Skeletal muscle tissue (tissue), 3 donors: ENCODE measurements at regions not wholly inside any gene's neighbourhood (a gene's known extent, or its start where the extent isn't known, plus 50 kb on each side); places are given as distances from the start of the nearest gene placed in this dataset.
A peak's percentile ranks its signal among the peaks of the same experiment; 100 is the strongest.

ENCODE experiments used
- H3K27ac ChIP-seq: one replicate; pipeline ENCODE4 v1.7.0; 2013; ENCODE audit warnings: mild to moderate bottlenecking, low read depth, low read length, inconsistent platforms
- H3K27me3 ChIP-seq, 3 donors: one replicate each; pipeline ENCODE4 v1.7.0; 2013; ENCODE audit warnings: low read length in 3 of 3; ENCODE audit not compliant: control insufficient read depth in 3 of 3, insufficient read depth in 3 of 3
- H3K36me3 ChIP-seq, 3 donors: one replicate each; pipeline ENCODE4 v1.7.0; 2013; ENCODE audit warnings: low read length in 3 of 3; ENCODE audit not compliant: control insufficient read depth in 3 of 3, insufficient read depth in 3 of 3
- H3K4me1 ChIP-seq, 3 donors: one replicate each; pipeline ENCODE4 v1.7.0; 2013; ENCODE audit warnings: low read length in 3 of 3, mild to moderate bottlenecking in 3 of 3; ENCODE audit not compliant: control insufficient read depth in 3 of 3, insufficient read depth in 3 of 3
- H3K4me3 ChIP-seq, 3 donors: one replicate each; pipeline ENCODE4 v1.7.0; 2013; ENCODE audit warnings: low read length in 3 of 3
- H3K9ac ChIP-seq, 3 donors: one replicate each; pipeline ENCODE4 v1.7.0; 2013; ENCODE audit warnings: low read length in 3 of 3, mild to moderate bottlenecking in 3 of 3, moderate library complexity in 2 of 3, low read depth in 1 of 3
- H3K9me3 ChIP-seq, 3 donors: one replicate each; pipeline ENCODE4 v1.7.0; 2013; ENCODE audit warnings: low read length in 3 of 3; ENCODE audit not compliant: control insufficient read depth in 3 of 3
- donor health status: Osteomylitis.

- Histone ChIP-seq H3K9me3 (no peaks in the 10 kb centered on the region), H3K27ac (peak overlapping the region; percentile 98), H3K4me3 (no peak overlapping the region), H3K27me3 (no peaks in the 10 kb centered on the region), H3K4me1 (peaks cover 100% of the 10 kb centered on the region in 3 donors), H3K9ac (peak overlapping the region; percentile 41 to 74 (median 52)), H3K36me3 (no peaks in the 10 kb centered on the region)
These were observed 58.3 kb upstream of the TARBP1 start for GRCh38 chr1:234537236-234537635.

- peak overlapping the region; percentile 98 for H3K27ac ChIP-seq
- peaks cover 100% of the 10 kb centered on the region in 3 donors for H3K4me1 ChIP-seq
- H3K9ac ChIP-seq: peak overlapping the region; percentile 41 to 74 (median 74)
These were observed 57.8 kb upstream of the TARBP1 start for GRCh38 chr1:234536741-234537140.

GRCh38 chr1:234535763-234536515 is 57.0 kb upstream of the TARBP1 start:
- peak overlapping the region; percentile 98 for H3K27ac ChIP-seq
- peak overlapping the region in 1 of 3 donors; percentile 37 for H3K4me3 ChIP-seq
- no peaks in the 10 kb centered on the region for H3K27me3 ChIP-seq
- H3K9me3 ChIP-seq: no peaks in the 10 kb centered on the region
- H3K4me1 ChIP-seq: peaks cover 100% of the 10 kb centered on the region in 3 donors
- peak overlapping the region; percentile 34 to 74 (median 74) for H3K9ac ChIP-seq
- H3K36me3 ChIP-seq: no peaks in the 10 kb centered on the region

More at GRCh38 chr1:234536741-234537140, 57.8 kb upstream of the TARBP1 start:
- H3K27me3 ChIP-seq: no peaks in the 10 kb centered on the region
- no peak overlapping the region for H3K4me3 ChIP-seq
- H3K9me3 ChIP-seq: no peaks in the 10 kb centered on the region
- H3K36me3 ChIP-seq: no peaks in the 10 kb centered on the region

GRCh38 chr1:234535218-234535617 is 56.2 kb upstream of the TARBP1 start:
- no peaks in the 10 kb centered on the region for H3K27me3 ChIP-seq
- H3K9me3 ChIP-seq: no peaks in the 10 kb centered on the region
- peak overlapping the region; percentile 98 for H3K27ac ChIP-seq
- H3K4me1 ChIP-seq: peaks cover 97% of the 10 kb centered on the region in 3 donors
- no peaks in the 10 kb centered on the region for H3K36me3 ChIP-seq
- H3K4me3 ChIP-seq: peak overlapping the region in 1 of 3 donors; percentile 4
- peak overlapping the region; percentile 55 to 74 (median 63) for H3K9ac ChIP-seq

GRCh38 chr1:234533975-234534876 is 55.2 kb upstream of the TARBP1 start:
- H3K27ac ChIP-seq: peak overlapping the region; percentile 98
- no peaks in the 10 kb centered on the region for H3K27me3 ChIP-seq
- H3K9ac ChIP-seq: peak overlapping the region; percentile 74 to 88 (median 79)
- no peaks in the 10 kb centered on the region for H3K9me3 ChIP-seq
- no peaks in the 10 kb centered on the region for H3K36me3 ChIP-seq
- peaks cover 95 to 96% (median 96%) of the 10 kb centered on the region in 3 donors for H3K4me1 ChIP-seq
- peak overlapping the region in 2 of 3 donors; percentile 3 to 39 for H3K4me3 ChIP-seq

- Histone ChIP-seq H3K36me3 (no peaks in the 10 kb centered on the region), H3K27me3 (no peaks in the 10 kb centered on the region), H3K9ac (peak overlapping the region; percentile 74 to 88 (median 79)), H3K9me3 (no peaks in the 10 kb centered on the region), H3K4me1 (peaks cover 93 to 96% (median 93%) of the 10 kb centered on the region in 3 donors), H3K4me3 (peak overlapping the region in 2 of 3 donors; percentile 11 to 23), H3K27ac (peak overlapping the region; percentile 98)
These were observed 54.3 kb upstream of the TARBP1 start for GRCh38 chr1:234533034-234533891.

- no peaks in the 10 kb centered on the region for H3K9me3 ChIP-seq
- peak overlapping the region; percentile 98 for H3K27ac ChIP-seq
- peaks cover 85 to 92% (median 87%) of the 10 kb centered on the region in 3 donors for H3K4me1 ChIP-seq
- peak overlapping the region; percentile 23 to 50 (median 44) for H3K4me3 ChIP-seq
- no peaks in the 10 kb centered on the region for H3K27me3 ChIP-seq
- H3K36me3 ChIP-seq: no peaks in the 10 kb centered on the region
- peak overlapping the region; percentile 79 to 88 (median 87) for H3K9ac ChIP-seq
These were observed 53.5 kb upstream of the TARBP1 start for GRCh38 chr1:234532503-234532922.

GRCh38 chr1:234531151-234531635 is 52.2 kb upstream of the TARBP1 start:
- Histone ChIP-seq H3K9me3 (no peaks in the 10 kb centered on the region), H3K27ac (peak overlapping the region; percentile 98), H3K4me1 (peaks cover 72 to 79% (median 74%) of the 10 kb centered on the region in 3 donors), H3K9ac (peak overlapping the region; percentile 79 to 88 (median 87)), H3K27me3 (no peaks in the 10 kb centered on the region), H3K4me3 (peak overlapping the region; percentile 23 to 48 (median 30)), H3K36me3 (no peaks in the 10 kb centered on the region)

- H3K36me3 ChIP-seq: no peaks in the 10 kb centered on the region
- no peaks in the 10 kb centered on the region for H3K9me3 ChIP-seq
- H3K9ac ChIP-seq: peak overlapping the region; percentile 79 to 88 (median 87)
- peak overlapping the region; percentile 98 for H3K27ac ChIP-seq
- H3K4me1 ChIP-seq: peaks cover 67 to 74% (median 68%) of the 10 kb centered on the region in 3 donors
- H3K4me3 ChIP-seq: peak overlapping the region in 1 of 3 donors; percentile 48
- no peaks in the 10 kb centered on the region for H3K27me3 ChIP-seq
These were observed 51.7 kb upstream of the TARBP1 start for GRCh38 chr1:234530672-234531071.
